Uterus (tissue), 3 donors: ENCODE measurements at regions not wholly inside any gene's neighbourhood (a gene's known extent, or its start where the extent isn't known, plus 50 kb on each side); places are given as distances from the start of the nearest gene placed in this dataset.
"Not testable (repeated sequence)": the region's sequence is repeated elsewhere in the genome, so short reads cannot be mapped to it uniquely, and the experiment has no call there.

Experiments
- DNase-seq, 2 donors: peaks; one replicate each; pipeline ENCODE4 v3.0.0-alpha.2; 2019 to 2020
- H3K27ac ChIP-seq, 2 donors: fragments of 200-600 bp; sonication (generic); 1 replicate in 1 of 2; 2 replicates in 1 of 2; pipeline ENCODE4 v1.5.1; 2016 to 2018
- H3K27me3 ChIP-seq, 2 donors: fragments of 200-600 bp; sonication (generic); one replicate each; pipeline ENCODE4 v1.5.1; 2018 to 2019; ENCODE audit warnings: control low read depth in 1 of 2
- H3K36me3 ChIP-seq, 2 donors: fragments of 200-600 bp; sonication (generic); one replicate each; pipeline ENCODE4 v1.5.1; 2019; ENCODE audit warnings: control low read depth in 1 of 2
- H3K4me1 ChIP-seq, 2 donors: fragments of 200-600 bp; sonication (generic); one replicate each; pipeline ENCODE4 v1.5.1; 2018 to 2019; ENCODE audit warnings: control low read depth in 1 of 2
- H3K4me3 ChIP-seq, 2 donors: fragments of 200-600 bp; sonication (generic); 1 replicate in 1 of 2; 2 replicates in 1 of 2; pipeline ENCODE4 v1.5.1; 2018 to 2019; ENCODE audit warnings: mild to moderate bottlenecking in 1 of 2
- H3K9me3 ChIP-seq, 2 donors: fragments of 200-600 bp; sonication (generic); one replicate each; pipeline ENCODE4 v1.5.1; 2019; ENCODE audit warnings: control low read depth in 1 of 2
- POLR2A ChIP-seq, 2 donors: fragments of 450-650 bp; IDR thresholded peaks; one replicate each; pipeline ENCODE4 v1.6.1; 2016; ENCODE audit warnings: antibody characterized with exemption in 2 of 2, mild to moderate bottlenecking in 1 of 2, moderate library complexity in 1 of 2
- intact Hi-C: fragments of 100-400 bp; cut with DNase I; formaldehyde crosslinking; loops from one replicate; pipeline ENCODE4 v1.15.1; 2023; ENCODE audit warnings: low total_unique reads
- TF ChIP-seq, protein P1 (sequence below), 4 experiments: fragments of 200-600 bp in 2 of 4; fragments of 450-650 bp in 2 of 4; sonication (generic) in 2 of 4; IDR thresholded peaks; one replicate each; pipeline ENCODE4 v1.5.1; 2016 to 2019; ENCODE audit warnings: antibody characterized with exemption in 4 of 4, mild to moderate bottlenecking in 2 of 4, moderate library complexity in 1 of 4
- donor health status: DM: yes; HTN: yes; CAD: no.

DNA sequence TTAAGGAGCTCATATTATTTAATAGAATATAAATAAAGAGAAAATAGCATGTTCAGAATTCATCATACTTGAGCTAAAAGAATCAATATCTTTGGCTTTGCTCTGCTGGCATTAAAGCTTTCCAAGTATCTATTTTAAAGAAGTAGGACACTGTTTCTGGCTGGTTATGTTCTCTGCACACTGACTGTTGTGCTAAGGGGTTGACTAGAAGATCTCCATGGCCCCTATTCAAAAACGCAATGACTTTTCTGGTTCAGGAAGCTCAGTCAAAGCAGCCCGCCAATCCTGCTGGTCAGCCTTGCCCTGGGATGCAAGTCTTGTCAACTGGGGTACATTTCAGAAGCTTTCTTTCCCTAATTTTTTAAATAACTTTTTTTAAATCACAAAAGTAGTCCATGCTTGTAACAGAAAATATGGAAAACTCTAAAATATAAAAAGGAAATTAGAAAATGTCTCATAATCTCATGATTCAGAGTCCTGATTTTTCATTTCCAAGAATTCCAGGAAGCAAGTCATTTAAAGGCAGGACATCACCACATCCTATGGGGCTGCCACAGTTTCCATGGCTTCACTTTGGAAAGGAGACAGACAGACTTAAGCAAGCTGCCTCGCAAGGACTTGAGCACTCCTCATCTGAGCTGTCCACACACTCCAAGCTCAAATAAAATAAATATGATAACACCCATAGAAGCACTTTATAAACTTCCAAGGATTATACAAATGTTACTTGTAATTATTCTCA is 195.1 kb downstream of the TXNL1 start:
- H3K27me3 ChIP-seq: no peaks in the 10 kb centered on the region
- no peaks in the 10 kb centered on the region for H3K36me3 ChIP-seq
- TF ChIP-seq, protein P1, sequence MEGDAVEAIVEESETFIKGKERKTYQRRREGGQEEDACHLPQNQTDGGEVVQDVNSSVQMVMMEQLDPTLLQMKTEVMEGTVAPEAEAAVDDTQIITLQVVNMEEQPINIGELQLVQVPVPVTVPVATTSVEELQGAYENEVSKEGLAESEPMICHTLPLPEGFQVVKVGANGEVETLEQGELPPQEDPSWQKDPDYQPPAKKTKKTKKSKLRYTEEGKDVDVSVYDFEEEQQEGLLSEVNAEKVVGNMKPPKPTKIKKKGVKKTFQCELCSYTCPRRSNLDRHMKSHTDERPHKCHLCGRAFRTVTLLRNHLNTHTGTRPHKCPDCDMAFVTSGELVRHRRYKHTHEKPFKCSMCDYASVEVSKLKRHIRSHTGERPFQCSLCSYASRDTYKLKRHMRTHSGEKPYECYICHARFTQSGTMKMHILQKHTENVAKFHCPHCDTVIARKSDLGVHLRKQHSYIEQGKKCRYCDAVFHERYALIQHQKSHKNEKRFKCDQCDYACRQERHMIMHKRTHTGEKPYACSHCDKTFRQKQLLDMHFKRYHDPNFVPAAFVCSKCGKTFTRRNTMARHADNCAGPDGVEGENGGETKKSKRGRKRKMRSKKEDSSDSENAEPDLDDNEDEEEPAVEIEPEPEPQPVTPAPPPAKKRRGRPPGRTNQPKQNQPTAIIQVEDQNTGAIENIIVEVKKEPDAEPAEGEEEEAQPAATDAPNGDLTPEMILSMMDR (IDR thresholded peaks at IDR 0.05): no peak
- no peak for TF ChIP-seq POLR2A (IDR thresholded peaks at IDR 0.05)
- intact Hi-C loops: no loop called here
- no peak for DNase-seq
- no peaks in the 10 kb centered on the region for H3K4me1 ChIP-seq
- no peak overlapping the region for H3K4me3 ChIP-seq
- no peak overlapping the region for H3K27ac ChIP-seq
- no peaks in the 10 kb centered on the region for H3K9me3 ChIP-seq

DNA sequence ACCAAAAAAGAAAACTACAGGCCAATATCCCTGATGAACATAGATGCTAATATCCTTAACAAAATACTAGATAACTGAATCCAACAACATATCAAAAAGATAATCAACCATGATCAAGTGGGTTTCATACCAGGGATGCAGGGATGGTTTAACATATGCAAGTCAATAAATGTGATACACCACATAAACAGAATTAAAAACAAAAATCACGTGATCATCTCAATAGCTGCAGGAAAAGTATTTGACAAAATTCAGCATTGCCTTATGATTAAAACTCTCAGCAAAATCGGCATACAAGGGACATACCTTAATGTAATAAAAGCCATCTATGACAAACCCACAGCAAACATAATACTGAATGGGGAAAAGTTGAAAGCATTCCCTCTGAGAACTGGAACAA is 199.9 kb downstream of the TXNL1 start:
- H3K4me1 ChIP-seq, H3K9me3 ChIP-seq, H3K36me3 ChIP-seq, DNase-seq, intact Hi-C loops, H3K27ac ChIP-seq, H3K4me3 ChIP-seq, H3K27me3 ChIP-seq: not testable (repeated sequence)

DNA sequence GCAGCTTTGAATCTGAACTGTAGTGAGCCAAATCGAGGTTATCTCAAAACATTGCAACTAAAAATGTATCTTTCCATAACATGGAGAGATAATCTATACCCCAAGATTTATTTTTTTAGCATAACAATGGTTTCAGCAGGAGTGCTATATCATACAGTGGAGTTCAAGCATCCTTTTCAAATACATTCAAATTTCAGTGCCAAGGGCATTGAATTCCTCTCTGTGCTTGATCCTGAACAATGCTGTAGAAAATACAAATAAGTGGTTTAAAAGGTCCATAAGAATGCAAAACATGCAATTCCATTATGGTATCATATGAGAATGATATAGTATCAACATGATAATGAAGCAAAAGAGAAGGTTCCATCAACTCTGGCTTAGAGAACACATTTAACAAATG is 201.7 kb downstream of the TXNL1 start:
- H3K4me1 ChIP-seq: no peaks in the 10 kb centered on the region
- H3K27ac ChIP-seq: no peak overlapping the region
- H3K4me3 ChIP-seq: no peak overlapping the region
- TF ChIP-seq, protein P1 (IDR thresholded peaks at IDR 0.05): no peak
- TF ChIP-seq POLR2A (IDR thresholded peaks at IDR 0.05): no peak
- H3K36me3 ChIP-seq: no peaks in the 10 kb centered on the region
- DNase-seq: no peak
- H3K9me3 ChIP-seq: no peaks in the 10 kb centered on the region
- intact Hi-C loops: no loop called here
- H3K27me3 ChIP-seq: no peaks in the 10 kb centered on the region

DNA sequence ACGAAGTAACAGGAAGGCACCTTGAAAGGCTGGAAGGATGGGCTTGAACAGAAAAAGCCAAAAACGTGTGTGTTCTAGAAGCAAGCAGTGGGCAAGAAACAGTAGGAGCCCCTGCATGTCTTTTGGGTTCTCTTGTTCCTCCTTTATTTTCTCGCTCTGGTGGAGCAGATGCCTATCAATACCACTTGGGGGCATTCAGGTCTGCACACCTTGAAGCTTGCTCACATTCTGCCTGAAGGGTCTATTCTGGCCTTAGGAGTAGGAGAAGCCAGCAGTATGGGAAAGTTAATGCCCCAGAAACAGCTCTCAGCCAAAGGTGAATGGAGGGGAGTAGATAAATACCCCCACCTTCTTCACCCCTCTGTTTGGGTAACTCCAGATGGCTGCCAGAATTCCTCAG is 204.5 kb downstream of the TXNL1 start:
- Histone ChIP-seq H3K36me3 (no peaks in the 10 kb centered on the region), H3K4me1 (no peaks in the 10 kb centered on the region), H3K27ac (no peak overlapping the region), H3K4me3 (no peak overlapping the region), H3K9me3 (no peaks in the 10 kb centered on the region), H3K27me3 (no peaks in the 10 kb centered on the region)
- intact Hi-C loops: no loop called here
- TF ChIP-seq POLR2A (IDR thresholded peaks at IDR 0.05): no peak
- TF ChIP-seq, protein P1 (IDR thresholded peaks at IDR 0.05): no peak
- no peak for DNase-seq

DNA sequence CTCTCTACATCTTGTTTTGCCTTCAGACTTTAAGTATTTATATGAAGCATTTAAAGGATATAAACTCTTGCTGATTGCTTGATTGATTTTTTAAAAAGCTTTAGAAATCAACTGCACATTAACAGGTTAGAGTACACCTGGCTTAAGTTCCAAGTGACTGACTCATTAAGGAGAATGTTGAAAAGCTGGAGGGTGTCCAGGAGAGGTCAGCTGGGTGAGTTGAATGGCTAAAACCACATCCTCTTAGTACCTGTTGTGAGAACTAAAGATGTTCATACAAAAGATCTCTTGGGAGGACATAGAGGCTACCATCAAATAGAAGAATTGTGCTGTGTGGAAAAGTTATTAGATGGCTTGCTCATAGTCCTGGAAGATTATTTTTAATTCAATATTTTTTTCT is 206.8 kb downstream of the TXNL1 start:
- TF ChIP-seq, protein P1 (IDR thresholded peaks at IDR 0.05): no peak
- no peak for TF ChIP-seq POLR2A (IDR thresholded peaks at IDR 0.05)
- Histone ChIP-seq H3K27me3 (no peaks in the 10 kb centered on the region), H3K27ac (no peak overlapping the region), H3K4me1 (no peaks in the 10 kb centered on the region), H3K4me3 (no peak overlapping the region), H3K36me3 (no peaks in the 10 kb centered on the region), H3K9me3 (no peaks in the 10 kb centered on the region)
- no peak for DNase-seq
- intact Hi-C loops: no loop called here

DNA sequence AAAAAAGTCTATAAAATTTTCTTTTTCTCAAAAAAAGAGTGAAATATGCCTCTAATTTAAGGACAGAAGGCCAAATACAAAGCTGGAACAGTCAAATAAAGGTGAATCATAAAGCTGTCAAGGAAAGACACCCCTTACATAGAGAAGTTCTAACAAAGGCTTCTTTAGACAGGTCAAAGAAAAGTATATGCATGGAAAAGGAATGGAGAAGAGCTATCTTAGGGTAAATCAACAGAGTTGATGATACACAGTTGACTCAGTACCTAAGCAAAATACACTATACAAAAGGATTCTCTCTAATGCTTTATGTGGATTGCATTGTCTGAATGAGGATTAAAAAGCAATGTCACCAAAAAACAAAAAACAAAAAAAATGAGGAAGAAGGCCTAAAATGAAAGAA is 214.8 kb downstream of the TXNL1 start:
- H3K4me3 ChIP-seq: no peak overlapping the region
- no peaks in the 10 kb centered on the region for H3K27me3 ChIP-seq
- TF ChIP-seq, protein P1 (IDR thresholded peaks at IDR 0.05): no peak
- no peak for TF ChIP-seq POLR2A (IDR thresholded peaks at IDR 0.05)
- H3K36me3 ChIP-seq: no peaks in the 10 kb centered on the region
- H3K4me1 ChIP-seq: no peaks in the 10 kb centered on the region
- H3K27ac ChIP-seq: no peak overlapping the region
- H3K9me3 ChIP-seq: no peaks in the 10 kb centered on the region
- no peak for DNase-seq
- intact Hi-C loops: no loop called here
